ENCODE measurements at regions not wholly inside any gene's neighbourhood (a gene's known extent, or its start where the extent isn't known, plus 50 kb on each side); places are given as distances from the start of the nearest gene placed in this dataset.

- CTCF ChIA-PET, result no interaction called here
- Mint-ChIP-seq H3K36me3 (ENCODE audit: insufficient read depth, unreplicated experiment) (no peaks in the 10 kb centered on the region), H3K27ac (ENCODE audit: low read depth, unreplicated experiment) (no peak overlapping the region), H3K27me3 (ENCODE audit: insufficient read depth, unreplicated experiment) (no peaks in the 10 kb centered on the region), H3K4me3 (ENCODE audit: unreplicated experiment) (no peak overlapping the region), H3K9me3 (ENCODE audit: unreplicated experiment) (no peaks in the 10 kb centered on the region), H3K4me1 (ENCODE audit: insufficient read depth, unreplicated experiment) (no peaks in the 10 kb centered on the region)
- no TSS peak for BruUV-seq (replicated peaks)
- DNase-seq (ENCODE audit: unreplicated experiment), result no peak
- intact Hi-C loops (cut with micrococcal nuclease), result no loop called here
- POLR2A ChIA-PET, result no interaction called here
- TF ChIP-seq CTCF (IDR thresholded peaks at IDR 0.05; ENCODE audit: unreplicated experiment), result no peak
Measured at GRCh38 chr6:50524341-50524740, 189.0 kb upstream of the TFAP2D start.

- no peaks in the 10 kb centered on the region for H3K4me1 Mint-ChIP-seq (ENCODE audit: insufficient read depth, unreplicated experiment)
- H3K9me3 Mint-ChIP-seq (ENCODE audit: unreplicated experiment), result no peaks in the 10 kb centered on the region
- BruUV-seq (replicated peaks), result no TSS peak
- no peak overlapping the region for H3K4me3 Mint-ChIP-seq (ENCODE audit: unreplicated experiment)
- no peaks in the 10 kb centered on the region for H3K36me3 Mint-ChIP-seq (ENCODE audit: insufficient read depth, unreplicated experiment)
- peaks cover 17% of the 10 kb centered on the region for H3K27me3 Mint-ChIP-seq (ENCODE audit: insufficient read depth, unreplicated experiment)
- CTCF ChIA-PET, result no interaction called here
- no peak for TF ChIP-seq CTCF (IDR thresholded peaks at IDR 0.05; ENCODE audit: unreplicated experiment)
- H3K27ac Mint-ChIP-seq (ENCODE audit: low read depth, unreplicated experiment), result no peak overlapping the region
- no peak for DNase-seq (ENCODE audit: unreplicated experiment)
- POLR2A ChIA-PET, result no interaction called here
- intact Hi-C loops (cut with micrococcal nuclease), result no loop called here
Measured at GRCh38 chr6:50527985-50528384, 185.3 kb upstream of the TFAP2D start.

GRCh38 chr6:50539447-50539846, 173.9 kb upstream of the TFAP2D start:
- ChIA-PET POLR2A (no interaction called here), CTCF (interaction anchor here (0.6 kb wide), 1 partner anchor 1430 kb away, joined by 3 read pairs; no protein-coding TSS in a partner anchor)
- TF ChIP-seq CTCF (IDR thresholded peaks at IDR 0.05; ENCODE audit: unreplicated experiment), result no peak
- intact Hi-C loops (cut with micrococcal nuclease), result no loop called here
- Mint-ChIP-seq H3K4me1 (ENCODE audit: insufficient read depth, unreplicated experiment) (peaks cover 5% of the 10 kb centered on the region), H3K27me3 (ENCODE audit: insufficient read depth, unreplicated experiment) (no peaks in the 10 kb centered on the region), H3K36me3 (ENCODE audit: insufficient read depth, unreplicated experiment) (no peaks in the 10 kb centered on the region), H3K9me3 (ENCODE audit: unreplicated experiment) (no peaks in the 10 kb centered on the region), H3K4me3 (ENCODE audit: unreplicated experiment) (no peak overlapping the region), H3K27ac (ENCODE audit: low read depth, unreplicated experiment) (no peak overlapping the region)
- BruUV-seq (replicated peaks), result no TSS peak
- DNase-seq (ENCODE audit: unreplicated experiment), result peak; percentile 4

- TF ChIP-seq CTCF (IDR thresholded peaks at IDR 0.05; ENCODE audit: unreplicated experiment), result no peak
- Mint-ChIP-seq H3K27ac (ENCODE audit: low read depth, unreplicated experiment) (no peak overlapping the region), H3K9me3 (ENCODE audit: unreplicated experiment) (no peaks in the 10 kb centered on the region), H3K36me3 (ENCODE audit: insufficient read depth, unreplicated experiment) (no peaks in the 10 kb centered on the region), H3K4me3 (ENCODE audit: unreplicated experiment) (no peak overlapping the region), H3K4me1 (ENCODE audit: insufficient read depth, unreplicated experiment) (peaks cover 5% of the 10 kb centered on the region), H3K27me3 (ENCODE audit: insufficient read depth, unreplicated experiment) (peaks cover 12% of the 10 kb centered on the region)
- intact Hi-C loops (cut with micrococcal nuclease), result no loop called here
- no peak for DNase-seq (ENCODE audit: unreplicated experiment)
- no TSS peak for BruUV-seq (replicated peaks)
- ChIA-PET CTCF (no interaction called here), POLR2A (interaction anchor here (0.5 kb wide), 1 partner anchor 133 kb away, joined by 4 read pairs; no protein-coding TSS in a partner anchor)
Measured at GRCh38 chr6:50541941-50542340, 171.4 kb upstream of the TFAP2D start.
